ENCODE measurements at regions not wholly inside any gene's neighbourhood (a gene's known extent, or its start where the extent isn't known, plus 50 kb on each side); places are given as distances from the start of the nearest gene placed in this dataset.
A peak's percentile ranks its signal among the peaks of the same experiment; 100 is the strongest.

GRCh38 chr3:124565013-124565412, 165.2 kb upstream of the UMPS start (continued):
- TF ChIP-seq XRCC5 (optimal IDR thresholded peaks at IDR 0.05; ENCODE audit: low read length) (peak; percentile 35), MED1 (CRISPR knock-in tag; IDR thresholded peaks at IDR 0.05) (peak; percentile 60), KDM2A (CRISPR knock-in tag; IDR thresholded peaks at IDR 0.05; ENCODE audit: borderline replicate concordance, low read depth) (peak; percentile 50; the same call in 1 of the 2 replicates), ZNF614 (CRISPR knock-in tag; IDR thresholded peaks at IDR 0.05; ENCODE audit: borderline replicate concordance) (0 out of 2 replicates have a peak, but pooled peaks have one; percentile 49), ZKSCAN8 (CRISPR knock-in tag; IDR thresholded peaks at IDR 0.05; ENCODE audit: borderline replicate concordance) (0 out of 2 replicates have a peak, but pooled peaks have one; percentile 53), ZFP91 (CRISPR knock-in tag; IDR thresholded peaks at IDR 0.05; ENCODE audit: borderline replicate concordance) (peak; percentile 41; the same call in 1 of the 2 replicates), ZNF501 (CRISPR knock-in tag; IDR thresholded peaks at IDR 0.05) (peak; percentile 89), FOXA1 (IDR thresholded peaks at IDR 0.05) (no peak), FOXA1 (CRISPR knock-in tag; IDR thresholded peaks at IDR 0.05) (no peak), ZBTB38 (CRISPR knock-in tag; IDR thresholded peaks at IDR 0.05) (peak; percentile 29; the same call in 1 of the 2 replicates), HNF1B (CRISPR knock-in tag; IDR thresholded peaks at IDR 0.05) (peak; percentile 68; the same call in 1 of the 2 replicates), DNMT3B (CRISPR knock-in tag; conservative IDR thresholded peaks at IDR 0.05) (0 out of 2 replicates have a peak, but pooled peaks have one; percentile 30), HNF4A (CRISPR knock-in tag; IDR thresholded peaks at IDR 0.05) (peak; percentile 11; the same call in 1 of the 2 replicates), EHMT2 (IDR thresholded peaks at IDR 0.05; ENCODE audit: borderline replicate concordance, low read depth, low read length) (no peak), ZNF30 (CRISPR knock-in tag; IDR thresholded peaks at IDR 0.05) (no peak), MTERF4 (CRISPR knock-in tag; IDR thresholded peaks at IDR 0.05) (no peak), CEBPG (CRISPR knock-in tag; IDR thresholded peaks at IDR 0.05) (0 out of 2 replicates have a peak, but pooled peaks have one; percentile 12), ZNF331 (CRISPR knock-in tag; IDR thresholded peaks at IDR 0.05) (peak; percentile 51; the same call in 1 of the 2 replicates), MEF2D (CRISPR knock-in tag; IDR thresholded peaks at IDR 0.05) (peak; percentile 5; the same call in 1 of the 2 replicates), CC2D1A (CRISPR knock-in tag; IDR thresholded peaks at IDR 0.05) (no peak), ARID4A (CRISPR knock-in tag; IDR thresholded peaks at IDR 0.05; ENCODE audit: borderline replicate concordance) (peak; percentile 22; the same call in 1 of the 2 replicates), TERF1 (CRISPR knock-in tag; IDR thresholded peaks at IDR 0.05) (no peak)

All from HepG2 (cell line).